HCT116 (cell line): ENCODE measurements at regions not wholly inside any gene's neighbourhood (a gene's known extent, or its start where the extent isn't known, plus 50 kb on each side); places are given as distances from the start of the nearest gene placed in this dataset.
"Not testable (repeated sequence)": the region's sequence is repeated elsewhere in the genome, so short reads cannot be mapped to it uniquely, and the experiment has no call there.

Source experiments
- ATAC-seq: fragments of 200-7000 bp; cut with Tn5 transposase; 2 replicates; pipeline ENCODE4 v1.9.1; 2020; ENCODE audit warnings: mild to moderate bottlenecking, moderate library complexity
- BruUV-seq: library from RNA; stranded (reverse); fragments of 400-500 nt; replicated peaks from 2 replicates; lab custom pipeline; 2021; lab: Mats Ljungman, UMichigan
- CTCF ChIA-PET: fragments of 300-600 bp; sonication (Branson Sonifier 250); formaldehyde crosslinking; loops from one replicate; lab custom pipeline; 2021; ENCODE audit warnings: antibody characterized with exemption; lab: Charles Lee
- POLR2A ChIA-PET: fragments of 300-600, 350-600 bp; sonication (Branson Sonifier 250); formaldehyde crosslinking; loops from one replicate; lab custom pipeline; 2021; ENCODE audit warnings: antibody characterized with exemption; lab: Charles Lee
- RAD21 ChIA-PET, 2 experiments: fragments of 300-600 bp; sonication (Branson Sonifier 250); formaldehyde crosslinking; loops; one replicate each; lab custom pipeline; 2023; ENCODE audit warnings: low total read pairs in 2 of 2; ENCODE audit not compliant: uncharacterized antibody in 2 of 2, unreplicated experiment in 2 of 2, low non-redundant PET in 1 of 2; lab: Charles Lee
- DNase-seq: peaks from one replicate; pipeline ENCODE4 v3.0.0-alpha.2; 2010; ENCODE audit warnings: low read depth, low spot score
- H2AFZ ChIP-seq: fragments of 200-600 bp; shearing (Covaris generic), sonication (generic); 2 replicates; pipeline ENCODE4 v1.6.1; 2017; ENCODE audit warnings: low read depth, mixed run types, mixed read lengths, antibody characterized with exemption, low read length; ENCODE audit not compliant: poor library complexity, severe bottlenecking
- H3K27ac ChIP-seq: 2 replicates; pipeline ENCODE4 v1.5.1; 2012; ENCODE audit warnings: low read depth, low read length
- H3K27me3 ChIP-seq: fragments of 200-600 bp; sonication (generic); 2 replicates; pipeline ENCODE4 v1.6.1; 2016; ENCODE audit warnings: mixed run types, low read length, mixed read lengths; ENCODE audit not compliant: insufficient read depth
- H3K36me3 ChIP-seq, 2 experiments: fragments of 200-500 bp in 1 of 2; fragments of 200-600 bp in 1 of 2; sonication (Bioruptor generic) in 1 of 2; sonication (generic) in 1 of 2; 2 replicates each; pipeline versions ENCODE4 v1.5.1 to v1.6.1; 2014 to 2016; ENCODE audit warnings: low read length in 2 of 2, inconsistent platforms in 1 of 2, mixed read lengths in 1 of 2, mixed run types in 1 of 2; ENCODE audit not compliant: insufficient read depth in 2 of 2, control insufficient read depth in 1 of 2
- H3K4me1 ChIP-seq, 2 experiments: fragments of 200-600 bp in 1 of 2; sonication (generic) in 1 of 2; 2 replicates each; pipeline versions ENCODE4 v1.5.1 to v1.6.1; 2012 to 2017; ENCODE audit warnings: low read length in 2 of 2, inconsistent platforms in 1 of 2, mild to moderate bottlenecking in 1 of 2, mixed read lengths in 1 of 2, mixed run types in 1 of 2, moderate library complexity in 1 of 2; ENCODE audit not compliant: insufficient read depth in 2 of 2, control insufficient read depth in 1 of 2
- H3K4me2 ChIP-seq: fragments of 200-600 bp; sonication (generic); 2 replicates; pipeline ENCODE4 v1.6.1; 2017; ENCODE audit warnings: mixed run types, low read length, mixed read lengths
- H3K4me3 ChIP-seq, 2 experiments: fragments of 200-600 bp in 1 of 2; sonication (generic) in 1 of 2; replicated peaks in 1 of 2; 2 replicates each; pipeline ENCODE4 v1.5.1; 2011 to 2016; ENCODE audit warnings: low read length in 2 of 2, control low read depth in 1 of 2, low read depth in 1 of 2, mild to moderate bottlenecking in 1 of 2, mixed read lengths in 1 of 2, mixed run types in 1 of 2
- H3K79me2 ChIP-seq: fragments of 200-600 bp; sonication (generic); 2 replicates; pipeline ENCODE4 v1.6.1; 2017; ENCODE audit warnings: mild to moderate bottlenecking, mixed run types, low read length, moderate library complexity, mixed read lengths; ENCODE audit not compliant: insufficient read depth
- H3K9ac ChIP-seq: fragments of 200-600 bp; sonication (generic); 2 replicates; pipeline ENCODE4 v1.6.1; 2016; ENCODE audit warnings: low read length, mixed read lengths
- H3K9me2 ChIP-seq: fragments of 200-600 bp; sonication (generic), shearing (Covaris generic); 2 replicates; pipeline ENCODE4 v1.6.1; 2017; ENCODE audit warnings: mixed run types, mild to moderate bottlenecking, moderate library complexity; ENCODE audit not compliant: insufficient read depth
- H3K9me3 ChIP-seq, 2 experiments: fragments of 200-500 bp in 1 of 2; fragments of 200-600 bp in 1 of 2; sonication (Bioruptor generic) in 1 of 2; sonication (generic) in 1 of 2; 2 replicates each; pipeline ENCODE4 v1.6.1; 2014 to 2017; ENCODE audit warnings: low read length in 2 of 2, mixed read lengths in 2 of 2, inconsistent platforms in 1 of 2, low read depth in 1 of 2, mild to moderate bottlenecking in 1 of 2, mixed run types in 1 of 2, moderate library complexity in 1 of 2; ENCODE audit not compliant: control insufficient read depth in 1 of 2, insufficient read depth in 1 of 2
- H4K20me1 ChIP-seq: fragments of 200-600 bp; sonication (generic), shearing (Covaris generic); 2 replicates; pipeline ENCODE4 v1.6.1; 2017; ENCODE audit warnings: mixed run types, mild to moderate bottlenecking, moderate library complexity; ENCODE audit not compliant: insufficient read depth
- EZH2phosphoT487 ChIP-seq: fragments of 200-600 bp; IDR thresholded peaks from 2 replicates; pipeline ENCODE4 v1.6.1; 2018; ENCODE audit warnings: antibody characterized with exemption, borderline replicate concordance
- JUND ChIP-seq: IDR thresholded peaks from 2 replicates; pipeline ENCODE4 v1.6.1; 2012
- ZBTB33 ChIP-seq: IDR thresholded peaks from 2 replicates; pipeline ENCODE4 v1.6.1; 2011; ENCODE audit warnings: mild to moderate bottlenecking, low read length, moderate library complexity; ENCODE audit not compliant: insufficient replicate concordance; ENCODE audit errors: extremely low read depth
- ZNF274 ChIP-seq: fragments of 200-500 bp; sonication (Bioruptor generic); IDR thresholded peaks from 2 replicates; pipeline ENCODE4 v1.6.1; 2014; ENCODE audit warnings: mild to moderate bottlenecking, low read depth, low read length, inconsistent platforms
- intact Hi-C: fragments of 100-400 bp; cut with micrococcal nuclease; formaldehyde crosslinking; loops from 2 replicates; pipeline ENCODE4 v1.10.0; 2022
- TF ChIP-seq, protein P1 (sequence below): IDR thresholded peaks from 2 replicates; pipeline ENCODE4 v1.6.1; 2012

GRCh38 chr9:13035822-13036221, 243.7 kb downstream of the MPDZ start:
- Histone ChIP-seq H4K20me1 (no peaks in the 10 kb centered on the region), H3K4me2 (no peak overlapping the region), H3K27me3 (no peaks in the 10 kb centered on the region; the same call in 1 of the 2 replicates), H3K36me3 (no peaks in the 10 kb centered on the region), H3K79me2 (no peaks in the 10 kb centered on the region), H3K4me1 (no peaks in the 10 kb centered on the region; a peak in 1 of 4 replicates), H3K27ac (no peak overlapping the region), H3K9me3 (no peaks in the 10 kb centered on the region), H3K9ac (no peak overlapping the region), H3K4me3 (no peak overlapping the region), H2AFZ (no peak overlapping the region)
- BruUV-seq, result no TSS peak
- ChIA-PET CTCF (interaction anchor here (0.6 kb wide), 1 partner anchor 1405 kb away, joined by 4 read pairs; no protein-coding TSS in a partner anchor), POLR2A (no interaction called here)
- ATAC-seq, result no peak
- intact Hi-C loops, result loop anchor here (2.0 to 10.0 kb wide), 3 partner anchors 53 to 1393 kb away; no protein-coding TSS in a partner anchor
- TF ChIP-seq, protein P1, sequence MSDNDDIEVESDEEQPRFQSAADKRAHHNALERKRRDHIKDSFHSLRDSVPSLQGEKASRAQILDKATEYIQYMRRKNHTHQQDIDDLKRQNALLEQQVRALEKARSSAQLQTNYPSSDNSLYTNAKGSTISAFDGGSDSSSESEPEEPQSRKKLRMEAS, result no peak
- TF ChIP-seq ZNF274 (no peak), JUND (no peak), EZH2phosphoT487 (no peak), ZBTB33 (no peak)
- TF ChIP-seq, all 23 proteins: peak for 0
- RAD21 ChIA-PET, result no interaction called here
- no peak for DNase-seq
- no peaks in the 10 kb centered on the region for H3K9me2 ChIP-seq

DNA sequence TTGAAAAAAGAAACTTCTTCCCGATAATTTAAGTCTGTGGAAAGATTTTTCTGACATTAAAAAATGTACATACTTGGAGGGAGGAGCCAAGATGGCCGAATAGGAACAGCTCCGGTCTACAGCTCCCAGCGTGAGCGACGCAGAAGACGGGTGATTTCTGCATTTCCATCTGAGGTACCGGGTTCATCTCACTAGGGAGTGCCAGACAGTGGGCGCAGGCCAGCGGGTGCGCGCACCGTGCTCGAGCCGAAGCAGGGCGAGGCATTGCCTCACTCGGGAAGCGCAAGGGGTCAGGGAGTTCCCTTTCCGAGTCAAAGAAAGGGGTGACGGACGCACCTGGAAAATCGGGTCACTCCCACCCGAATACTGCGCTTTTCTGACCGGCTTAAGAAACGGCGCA, 241.7 kb downstream of the MPDZ start:
- POLR2A ChIA-PET, H2AFZ ChIP-seq, H3K4me3 ChIP-seq, H3K4me2 ChIP-seq, BruUV-seq, H3K9me2 ChIP-seq, H3K79me2 ChIP-seq, H4K20me1 ChIP-seq, H3K9ac ChIP-seq, ATAC-seq, H3K27ac ChIP-seq, DNase-seq, H3K4me1 ChIP-seq, H3K27me3 ChIP-seq, H3K36me3 ChIP-seq, H3K9me3 ChIP-seq, CTCF ChIA-PET, RAD21 ChIA-PET: not testable (repeated sequence)
- intact Hi-C loops, result loop anchor here (10.0 kb wide), 1 partner anchor 387 kb away; no protein-coding TSS in a partner anchor
